GM23338 (cell line): ENCODE measurements at regions not wholly inside any gene's neighbourhood (a gene's known extent, or its start where the extent isn't known, plus 50 kb on each side); places are given as distances from the start of the nearest gene placed in this dataset.

ENCODE experiments used
- ATAC-seq: fragments of 200-7000 bp; cut with Tn5 transposase; 3 replicates; pipeline ENCODE4 v1.9.1; 2020
- DNase-seq: peaks from one replicate; pipeline ENCODE4 v3.0.0-alpha.2; 2015; ENCODE audit warnings: low spot score
- H2AFZ ChIP-seq: fragments of 200-600 bp; sonication (generic); 2 replicates; pipeline ENCODE4 v1.8.0; 2016; ENCODE audit warnings: antibody characterized with exemption, mild to moderate bottlenecking, moderate library complexity
- H3F3A ChIP-seq: fragments of 200-600 bp; sonication (generic); replicated peaks from 2 replicates; pipeline ENCODE4 v1.8.0; 2017; ENCODE audit warnings: antibody characterized with exemption, mixed run types, low read depth
- H3K27ac ChIP-seq: fragments of 200-600 bp; sonication (generic); 2 replicates; pipeline ENCODE4 v1.6.1; 2016; ENCODE audit warnings: low read depth
- H3K27me3 ChIP-seq: fragments of 200-600 bp; sonication (generic); 2 replicates; pipeline ENCODE4 v1.8.0; 2016; ENCODE audit warnings: mild to moderate bottlenecking, mixed run types, moderate library complexity; ENCODE audit not compliant: insufficient read depth
- H3K36me3 ChIP-seq: fragments of 200-600 bp; sonication (generic); 2 replicates; pipeline ENCODE4 v1.8.0; 2016; ENCODE audit warnings: mild to moderate bottlenecking; ENCODE audit not compliant: insufficient read depth
- H3K4me1 ChIP-seq: fragments of 200-600 bp; sonication (generic); 2 replicates; pipeline ENCODE4 v1.8.0; 2016; ENCODE audit warnings: mild to moderate bottlenecking, moderate library complexity; ENCODE audit not compliant: insufficient read depth
- H3K4me2 ChIP-seq: fragments of 200-600 bp; sonication (generic); 2 replicates; pipeline ENCODE4 v1.7.1; 2017; ENCODE audit warnings: mixed run types
- H3K4me3 ChIP-seq: fragments of 200-600 bp; sonication (generic); 2 replicates; pipeline ENCODE4 v1.6.1; 2016; ENCODE audit warnings: mixed run types
- H3K79me2 ChIP-seq: fragments of 200-600 bp; sonication (generic); replicated peaks from 2 replicates; pipeline ENCODE4 v1.8.0; 2017; ENCODE audit warnings: mild to moderate bottlenecking; ENCODE audit not compliant: insufficient read depth
- H3K9me2 ChIP-seq: fragments of 200-600 bp; sonication (generic); 2 replicates; pipeline ENCODE4 v1.8.0; 2017; ENCODE audit not compliant: insufficient read depth
- H4K20me1 ChIP-seq: fragments of 200-600 bp; sonication (generic); replicated peaks from 2 replicates; pipeline ENCODE4 v1.8.0; 2017; ENCODE audit warnings: mild to moderate bottlenecking; ENCODE audit not compliant: insufficient read depth
- H3K27ac Mint-ChIP-seq: 2 replicates; pipeline ENCODE4 v1.8.0; 2020; ENCODE audit warnings: inconsistent platforms, mild to moderate bottlenecking, moderate library complexity, mixed read lengths
- H3K27me3 Mint-ChIP-seq: 3 replicates; pipeline ENCODE4 v1.8.0; 2022; ENCODE audit warnings: low read depth, mild to moderate bottlenecking, moderate library complexity, mixed read lengths, inconsistent platforms; ENCODE audit not compliant: insufficient read depth, poor library complexity
- H3K36me3 Mint-ChIP-seq: 3 replicates; pipeline ENCODE4 v1.8.0; 2021; ENCODE audit warnings: low read depth, mild to moderate bottlenecking, inconsistent platforms, moderate library complexity, mixed read lengths
- H3K4me1 Mint-ChIP-seq: 3 replicates; pipeline ENCODE4 v1.8.0; 2020; ENCODE audit warnings: mild to moderate bottlenecking, inconsistent platforms, mixed read lengths
- H3K4me3 Mint-ChIP-seq: 3 replicates; pipeline ENCODE4 v1.8.0; 2021; ENCODE audit warnings: moderate library complexity, mild to moderate bottlenecking, inconsistent platforms, mixed read lengths
- H3K9me3 Mint-ChIP-seq: 3 replicates; pipeline ENCODE4 v1.8.0; 2020; ENCODE audit warnings: moderate library complexity, mild to moderate bottlenecking, inconsistent platforms, mixed read lengths
- CREB1 ChIP-seq: fragments of 250-450 bp; sonication (Bioruptor Pico); IDR thresholded peaks from 2 replicates; pipeline ENCODE4 v1.5.0; 2020; ENCODE audit warnings: low read depth, mild to moderate bottlenecking, moderate library complexity
- CTCF ChIP-seq, 2 experiments: fragments of 200-600 bp in 1 of 2; sonication (generic) in 1 of 2; conservative IDR thresholded peaks; 2 replicates each; pipeline versions ENCODE4 v1.5.1 to v1.6.1; 2016 to 2017; ENCODE audit warnings: antibody characterized with exemption in 2 of 2, low read depth in 2 of 2, mild to moderate bottlenecking in 2 of 2, moderate library complexity in 1 of 2
- EZH2 ChIP-seq: fragments of 200-600 bp; sonication (generic); IDR thresholded peaks from one replicate; pipeline ENCODE4 v1.8.0; 2017; ENCODE audit warnings: antibody characterized with exemption, mild to moderate bottlenecking, low read depth; ENCODE audit not compliant: unreplicated experiment
- EZH2phosphoT487 ChIP-seq: fragments of 200-600 bp; sonication (generic); IDR thresholded peaks from one replicate; pipeline ENCODE4 v1.8.1; 2018; ENCODE audit warnings: antibody characterized with exemption; ENCODE audit not compliant: unreplicated experiment
- JUNB ChIP-seq: IDR thresholded peaks from one replicate; pipeline ENCODE4 v1.6.1; 2016; ENCODE audit warnings: antibody characterized with exemption; ENCODE audit not compliant: unreplicated experiment
- NANOG ChIP-seq: IDR thresholded peaks from 2 replicates; pipeline ENCODE4 v1.6.1; 2016; ENCODE audit warnings: antibody characterized with exemption, borderline replicate concordance
- POLR2AphosphoS5 ChIP-seq: IDR thresholded peaks from 2 replicates; pipeline ENCODE4 v1.6.1; 2016; ENCODE audit warnings: antibody characterized with exemption, low read depth
- STAT1 ChIP-seq: IDR thresholded peaks from one replicate; pipeline ENCODE4 v1.6.1; 2016; ENCODE audit warnings: antibody characterized with exemption; ENCODE audit not compliant: unreplicated experiment
- ZNF331 ChIP-seq: fragments of 250-450 bp; sonication (Bioruptor Pico); IDR thresholded peaks from 2 replicates; pipeline ENCODE4 v1.5.0; 2020; ENCODE audit warnings: low read depth, mild to moderate bottlenecking, moderate library complexity
- TF ChIP-seq, protein P1 (sequence below): IDR thresholded peaks from one replicate; pipeline ENCODE4 v1.6.1; 2018; ENCODE audit warnings: antibody characterized with exemption; ENCODE audit not compliant: unreplicated experiment

GRCh38 chr4:123520325-123520724, 123.7 kb downstream of the SPRY1 start (continued):
- TF ChIP-seq JUNB, result no peak
- TF ChIP-seq CREB1 (CRISPR knock-in tag), result no peak
- TF ChIP-seq CTCF (conservative IDR thresholded peaks at IDR 0.05; ENCODE audit: low read depth in 2 of 2), result no peak
- no peak for TF ChIP-seq POLR2AphosphoS5
- TF ChIP-seq, protein P1, sequence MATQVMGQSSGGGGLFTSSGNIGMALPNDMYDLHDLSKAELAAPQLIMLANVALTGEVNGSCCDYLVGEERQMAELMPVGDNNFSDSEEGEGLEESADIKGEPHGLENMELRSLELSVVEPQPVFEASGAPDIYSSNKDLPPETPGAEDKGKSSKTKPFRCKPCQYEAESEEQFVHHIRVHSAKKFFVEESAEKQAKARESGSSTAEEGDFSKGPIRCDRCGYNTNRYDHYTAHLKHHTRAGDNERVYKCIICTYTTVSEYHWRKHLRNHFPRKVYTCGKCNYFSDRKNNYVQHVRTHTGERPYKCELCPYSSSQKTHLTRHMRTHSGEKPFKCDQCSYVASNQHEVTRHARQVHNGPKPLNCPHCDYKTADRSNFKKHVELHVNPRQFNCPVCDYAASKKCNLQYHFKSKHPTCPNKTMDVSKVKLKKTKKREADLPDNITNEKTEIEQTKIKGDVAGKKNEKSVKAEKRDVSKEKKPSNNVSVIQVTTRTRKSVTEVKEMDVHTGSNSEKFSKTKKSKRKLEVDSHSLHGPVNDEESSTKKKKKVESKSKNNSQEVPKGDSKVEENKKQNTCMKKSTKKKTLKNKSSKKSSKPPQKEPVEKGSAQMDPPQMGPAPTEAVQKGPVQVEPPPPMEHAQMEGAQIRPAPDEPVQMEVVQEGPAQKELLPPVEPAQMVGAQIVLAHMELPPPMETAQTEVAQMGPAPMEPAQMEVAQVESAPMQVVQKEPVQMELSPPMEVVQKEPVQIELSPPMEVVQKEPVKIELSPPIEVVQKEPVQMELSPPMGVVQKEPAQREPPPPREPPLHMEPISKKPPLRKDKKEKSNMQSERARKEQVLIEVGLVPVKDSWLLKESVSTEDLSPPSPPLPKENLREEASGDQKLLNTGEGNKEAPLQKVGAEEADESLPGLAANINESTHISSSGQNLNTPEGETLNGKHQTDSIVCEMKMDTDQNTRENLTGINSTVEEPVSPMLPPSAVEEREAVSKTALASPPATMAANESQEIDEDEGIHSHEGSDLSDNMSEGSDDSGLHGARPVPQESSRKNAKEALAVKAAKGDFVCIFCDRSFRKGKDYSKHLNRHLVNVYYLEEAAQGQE, result no peak
- no peak for TF ChIP-seq EZH2phosphoT487
- TF ChIP-seq EZH2, result no peak

DNA sequence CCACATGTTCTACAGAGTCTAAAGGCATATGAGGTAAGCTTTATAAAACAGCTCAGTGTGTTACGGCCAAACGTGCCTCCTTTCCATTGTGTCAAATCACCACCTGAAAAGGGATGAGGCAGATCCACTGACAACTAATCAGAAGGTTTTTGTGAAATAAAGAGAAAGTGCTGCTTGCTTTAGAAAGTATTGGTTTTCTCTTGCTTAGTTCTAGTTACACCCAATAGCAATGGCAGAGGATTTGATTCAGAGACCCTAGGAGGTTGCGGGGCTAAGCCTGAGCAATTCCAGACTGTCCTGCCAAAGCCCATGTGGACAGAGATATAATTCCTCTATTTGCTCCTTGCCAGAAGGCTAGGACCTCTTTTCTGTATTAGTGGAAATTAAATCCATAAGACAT, 125.5 kb downstream of the SPRY1 start:
- Mint-ChIP-seq H3K27me3 (no peaks in the 10 kb centered on the region), H3K36me3 (no peaks in the 10 kb centered on the region), H3K4me3 (no peak overlapping the region), H3K27ac (no peak overlapping the region), H3K9me3 (no peaks in the 10 kb centered on the region), H3K4me1 (peaks cover 8% of the 10 kb centered on the region; the same call in 2 of the 3 replicates)
- no peak overlapping the region for H3K27ac ChIP-seq
- ATAC-seq (no peak; the same call in 2 of the 3 replicates), DNase-seq (no peak)
- H3K79me2 ChIP-seq, result no peaks in the 10 kb centered on the region
- no peaks in the 10 kb centered on the region for H3K9me2 ChIP-seq
- TF ChIP-seq CREB1 (CRISPR knock-in tag) (no peak), NANOG (no peak), STAT1 (no peak)
- H3K4me1 ChIP-seq, result no peaks in the 10 kb centered on the region; the same call in 1 of the 2 replicates
- no peak overlapping the region for H3K4me3 ChIP-seq
- H3K27me3 ChIP-seq, result no peaks in the 10 kb centered on the region
- no peaks in the 10 kb centered on the region for H4K20me1 ChIP-seq
- H3K4me2 ChIP-seq, result no peak overlapping the region
- no peaks in the 10 kb centered on the region for H3K36me3 ChIP-seq
- H2AFZ ChIP-seq, result peak overlapping the region; percentile 6; the same call in 1 of the 2 replicates
- H3F3A ChIP-seq, result no peaks in the 10 kb centered on the region

GRCh38 chr4:123522646-123523045, 126.1 kb downstream of the SPRY1 start:
- ATAC-seq, result no peak
- no peaks in the 10 kb centered on the region for H3K36me3 ChIP-seq
- Mint-ChIP-seq H3K36me3 (no peaks in the 10 kb centered on the region), H3K27me3 (peaks cover 2% of the 10 kb centered on the region), H3K27ac (no peak overlapping the region), H3K4me3 (no peak overlapping the region), H3K9me3 (no peaks in the 10 kb centered on the region), H3K4me1 (peaks cover 8% of the 10 kb centered on the region; the same call in 2 of the 3 replicates)
- H3K4me2 ChIP-seq, result no peak overlapping the region
- H3K4me3 ChIP-seq, result no peak overlapping the region
- H3K27me3 ChIP-seq, result no peaks in the 10 kb centered on the region
- H3K27ac ChIP-seq, result no peak overlapping the region
- H4K20me1 ChIP-seq, result no peaks in the 10 kb centered on the region
- no peaks in the 10 kb centered on the region; the same call in 1 of the 2 replicates for H3K4me1 ChIP-seq
- H2AFZ ChIP-seq, result peak overlapping the region; percentile 68; the same call in 1 of the 2 replicates
- no peaks in the 10 kb centered on the region for H3K9me2 ChIP-seq
- no peak for DNase-seq
- no peaks in the 10 kb centered on the region for H3F3A ChIP-seq
- H3K79me2 ChIP-seq, result no peaks in the 10 kb centered on the region
- TF ChIP-seq ZNF331 (CRISPR knock-in tag), result no peak
- TF ChIP-seq CTCF (conservative IDR thresholded peaks at IDR 0.05; ENCODE audit: low read depth in 2 of 2), result no peak
- no peak for TF ChIP-seq POLR2AphosphoS5
- no peak for TF ChIP-seq STAT1
- no peak for TF ChIP-seq EZH2phosphoT487
- TF ChIP-seq, protein P1, result no peak
- no peak for TF ChIP-seq JUNB
- TF ChIP-seq CREB1 (CRISPR knock-in tag), result no peak
- no peak for TF ChIP-seq EZH2
